NCI-H146 treated with DMSO at 0.1 percent for 48 hours (cell line): ENCODE measurements at regions not wholly inside any gene's neighbourhood (a gene's known extent, or its start where the extent isn't known, plus 50 kb on each side); places are given as distances from the start of the nearest gene placed in this dataset.

Experiments used
- DNase-seq: peaks from one replicate; lab custom pipeline; 2025; ENCODE audit not compliant: unreplicated experiment; lab: John Stamatoyannopoulos, UW

- DNase-seq, result no peak
Measured at GRCh38 chr1:13878021-13878420, 178.0 kb downstream of the PRDM2 start.

GRCh38 chr1:13878451-13878850 is 178.5 kb downstream of the PRDM2 start:
- no peak for DNase-seq

GRCh38 chr1:13881385-13882088 is 181.5 kb downstream of the PRDM2 start:
- no peak for DNase-seq

- DNase-seq, result no peak
Measured at GRCh38 chr1:13888351-13888986, 188.5 kb downstream of the PRDM2 start.

- DNase-seq, result no peak
Measured at GRCh38 chr1:13889495-13889894, 189.5 kb downstream of the PRDM2 start.

- DNase-seq, result no peak
Measured at GRCh38 chr1:13890766-13891165, 190.8 kb downstream of the PRDM2 start.

- no peak for DNase-seq
Measured at GRCh38 chr1:13892198-13892597, 192.2 kb downstream of the PRDM2 start.

- DNase-seq, result no peak
Measured at GRCh38 chr1:13892671-13893325, 192.8 kb downstream of the PRDM2 start.

- DNase-seq, result no peak
Measured at GRCh38 chr1:13893409-13893821, 193.4 kb downstream of the PRDM2 start.

GRCh38 chr1:13896932-13897331 is 196.9 kb downstream of the PRDM2 start:
- no peak for DNase-seq

GRCh38 chr1:13898406-13898805 is 198.4 kb downstream of the PRDM2 start:
- no peak for DNase-seq

- DNase-seq, result no peak
Measured at GRCh38 chr1:13899856-13900255, 199.9 kb downstream of the PRDM2 start.

GRCh38 chr1:13900583-13900982 is 200.6 kb downstream of the PRDM2 start:
- no peak for DNase-seq

- peak; percentile 83 for DNase-seq
Measured at GRCh38 chr1:13901039-13901438, 201.1 kb downstream of the PRDM2 start.

GRCh38 chr1:13901597-13901996 is 201.6 kb downstream of the PRDM2 start:
- DNase-seq, result no peak

GRCh38 chr1:13908128-13908527 is 208.1 kb downstream of the PRDM2 start:
- DNase-seq, result no peak

GRCh38 chr1:13911697-13912619 is 212.0 kb downstream of the PRDM2 start:
- no peak for DNase-seq

GRCh38 chr1:13913396-13913795 is 213.4 kb downstream of the PRDM2 start:
- DNase-seq, result no peak

- DNase-seq, result no peak
Measured at GRCh38 chr1:13916530-13916929, 216.5 kb downstream of the PRDM2 start.

GRCh38 chr1:13917607-13918006 is 217.6 kb downstream of the PRDM2 start:
- DNase-seq, result no peak

GRCh38 chr1:13918862-13919261 is 218.9 kb downstream of the PRDM2 start:
- no peak for DNase-seq
